Panc1 (cell line): ENCODE measurements at regions not wholly inside any gene's neighbourhood (a gene's known extent, or its start where the extent isn't known, plus 50 kb on each side); places are given as distances from the start of the nearest gene placed in this dataset.

Experiments
- ATAC-seq: fragments of 200-7000 bp; cut with Tn5 transposase; 2 replicates; pipeline ENCODE4 v1.9.1; 2020; ENCODE audit warnings: mild to moderate bottlenecking, moderate library complexity
- BruUV-seq: library from RNA; stranded (reverse); fragments of 400-500 nt; replicated peaks from 2 replicates; lab custom pipeline; 2021; lab: Mats Ljungman, UMichigan
- CTCF ChIA-PET: fragments of 300-600 bp; sonication (Branson Sonifier 250); formaldehyde crosslinking; loops from one replicate; lab custom pipeline; 2022; ENCODE audit warnings: antibody characterized with exemption; lab: Charles Lee
- POLR2A ChIA-PET: fragments of 300-600 bp; sonication (Branson Sonifier 250); formaldehyde crosslinking; loops from one replicate; lab custom pipeline; 2022; ENCODE audit warnings: antibody characterized with exemption; lab: Charles Lee
- DNase-seq: peaks from one replicate; pipeline ENCODE4 v3.0.0-alpha.2; 2010; ENCODE audit warnings: low read depth, low spot score
- H3K27ac ChIP-seq: 2 replicates; pipeline ENCODE4 v1.5.1; 2011; ENCODE audit warnings: mild to moderate bottlenecking, low read length, inconsistent platforms
- H3K27me3 ChIP-seq: fragments of 200-500 bp; sonication (Bioruptor generic); 2 replicates; pipeline ENCODE4 v1.6.0; 2014; ENCODE audit warnings: low read length, inconsistent platforms; ENCODE audit not compliant: control insufficient read depth, insufficient read depth
- H3K36me3 ChIP-seq: fragments of 200-500 bp; sonication (Bioruptor generic); 2 replicates; pipeline ENCODE4 v1.5.1; 2014; ENCODE audit warnings: inconsistent platforms, mild to moderate bottlenecking, low read length, moderate library complexity; ENCODE audit not compliant: control insufficient read depth, insufficient read depth
- H3K4me1 ChIP-seq: 2 replicates; pipeline ENCODE4 v1.5.1; 2011; ENCODE audit warnings: inconsistent platforms, mild to moderate bottlenecking, low read length, moderate library complexity; ENCODE audit not compliant: control insufficient read depth, insufficient read depth
- H3K4me3 ChIP-seq, 2 experiments: 2 replicates each; pipeline ENCODE4 v1.5.1; 2011 to 2012; ENCODE audit warnings: low read depth in 2 of 2, low read length in 2 of 2, mild to moderate bottlenecking in 2 of 2, inconsistent platforms in 1 of 2, moderate library complexity in 1 of 2
- H3K9me3 ChIP-seq: fragments of 200-500 bp; sonication (Bioruptor generic); 2 replicates; pipeline ENCODE4 v1.5.1; 2014; ENCODE audit warnings: low read depth, mild to moderate bottlenecking, inconsistent platforms, low read length, moderate library complexity; ENCODE audit not compliant: control insufficient read depth, insufficient read depth
- CTCF ChIP-seq: fragments of 450-650 bp; IDR thresholded peaks from 2 replicates; pipeline ENCODE4 v1.5.1; 2017; ENCODE audit warnings: mild to moderate bottlenecking
- POLR2AphosphoS5 ChIP-seq: IDR thresholded peaks from 2 replicates; pipeline ENCODE4 v1.6.1; 2012; ENCODE audit warnings: mild to moderate bottlenecking, low read depth, low read length, moderate library complexity
- REST ChIP-seq, 2 experiments: IDR thresholded peaks; 2 replicates each; pipeline ENCODE4 v1.6.1; 2011 to 2012; ENCODE audit warnings: low read depth in 2 of 2, control low read depth in 1 of 2, low read length in 1 of 2, mild to moderate bottlenecking in 1 of 2, moderate library complexity in 1 of 2; ENCODE audit not compliant: insufficient read depth in 1 of 2
- SIN3A ChIP-seq: IDR thresholded peaks from 2 replicates; pipeline ENCODE4 v1.6.1; 2012; ENCODE audit warnings: low read depth, mild to moderate bottlenecking, low read length, moderate library complexity, borderline replicate concordance; ENCODE audit not compliant: insufficient read depth
- TCF7L2 ChIP-seq: IDR thresholded peaks from 2 replicates; pipeline ENCODE4 v1.6.1; 2011; ENCODE audit warnings: mild to moderate bottlenecking, low read depth, low read length, inconsistent platforms
- in situ Hi-C: cut with HindIII; loops from 2 replicates; pipeline ENCODE4 v1.10.0; 2016; ENCODE audit warnings: low sequenced_read_pairs, low pct_unique_long_range_greater_than_20kb
- intact Hi-C: fragments of 100-400 bp; cut with micrococcal nuclease; formaldehyde crosslinking; loops from one replicate; pipeline ENCODE4 v1.10.0; 2022; ENCODE audit not compliant: unreplicated experiment

DNA sequence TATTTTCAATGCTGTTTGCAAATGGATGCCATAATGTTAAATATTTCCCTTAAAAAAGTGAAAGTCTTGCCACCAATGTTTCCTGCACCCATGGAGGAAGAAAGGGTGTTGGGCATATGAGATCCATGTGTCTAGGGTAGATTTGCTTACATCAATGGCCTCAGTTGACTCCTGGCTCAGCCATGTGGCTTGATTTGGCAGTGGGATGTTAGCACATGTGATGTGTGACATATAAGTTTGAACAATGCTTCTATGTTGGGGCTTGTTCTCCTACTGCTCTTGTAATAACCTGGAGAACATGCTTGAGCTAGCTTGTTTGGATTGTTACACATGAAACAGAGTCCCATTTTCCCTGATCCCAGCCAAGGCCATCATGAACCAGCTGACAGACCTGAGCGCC lies 187.6 kb downstream of the SCP2D1 start:
- no peak for ATAC-seq
- DNase-seq: no peak
- TF ChIP-seq CTCF (no peak), REST (IDR thresholded peaks at IDR 0.05; ENCODE audit: insufficient read depth in 1 of 2, low read depth in 2 of 2, low read length in 1 of 2) (no peak), TCF7L2 (no peak), SIN3A (no peak), POLR2AphosphoS5 (no peak)

DNA sequence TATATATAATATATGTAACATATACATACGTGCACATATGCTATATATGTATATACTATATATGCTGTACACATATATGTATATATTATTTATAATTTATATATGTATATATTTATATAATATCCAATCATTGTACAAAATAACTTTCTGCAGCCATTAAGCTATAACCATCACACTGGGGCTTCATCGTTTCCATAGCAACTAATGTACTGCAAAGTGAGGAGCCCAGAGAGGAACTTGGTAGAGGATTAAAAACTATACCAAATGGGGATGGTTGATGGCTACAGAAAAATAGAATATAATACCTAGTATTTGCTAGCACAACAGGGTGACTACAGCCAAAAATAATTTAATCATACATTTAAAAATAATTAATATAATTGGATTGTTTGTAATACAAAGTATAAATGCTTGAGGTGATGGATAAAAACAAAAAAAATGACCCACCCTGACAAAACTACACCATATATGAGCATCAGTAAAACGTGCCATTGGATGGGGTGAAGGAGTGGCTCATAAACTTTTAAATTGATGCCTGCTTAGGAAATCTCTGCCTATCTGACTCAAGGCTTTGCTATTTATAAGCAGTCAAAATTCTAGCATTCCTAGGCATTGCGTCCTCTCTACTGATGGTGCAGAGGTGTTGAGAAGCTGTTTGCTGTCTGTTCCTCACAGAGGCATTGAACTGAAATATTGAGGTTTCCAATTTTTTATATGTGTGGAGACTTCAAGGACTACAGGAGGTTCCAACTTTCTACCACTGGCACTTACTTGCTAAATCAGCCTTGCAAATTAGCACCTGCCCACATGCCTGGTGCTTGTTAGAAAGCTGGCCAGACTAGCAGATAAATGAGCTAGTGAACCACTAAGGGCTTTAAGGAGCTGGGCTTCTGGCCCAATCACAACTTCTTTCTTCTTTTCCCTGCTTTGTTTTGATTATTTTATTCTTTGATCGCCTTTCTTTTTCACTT lies 190.1 kb downstream of the SCP2D1 start:
- no TSS peak for BruUV-seq
- no peaks in the 10 kb centered on the region for H3K36me3 ChIP-seq
- H3K27ac ChIP-seq: no peak overlapping the region
- peaks cover 2% of the 10 kb centered on the region; the same call in 1 of the 2 replicates for H3K27me3 ChIP-seq
- in situ Hi-C loops: no loop called here
- ATAC-seq: no peak
- TF ChIP-seq REST (IDR thresholded peaks at IDR 0.05; ENCODE audit: insufficient read depth in 1 of 2, low read depth in 2 of 2, low read length in 1 of 2): no peak
- no peak for TF ChIP-seq TCF7L2
- DNase-seq: no peak
- H3K4me3 ChIP-seq: no peak overlapping the region
- H3K9me3 ChIP-seq: no peaks in the 10 kb centered on the region
- H3K4me1 ChIP-seq: no peaks in the 10 kb centered on the region
- ChIA-PET POLR2A (no interaction called here), CTCF (no interaction called here)
- intact Hi-C loops: no loop called here

More for the DNA sequence above, 187.6 kb downstream of the SCP2D1 start:
- H3K27me3 ChIP-seq: peaks cover 2% of the 10 kb centered on the region; the same call in 1 of the 2 replicates
- no peaks in the 10 kb centered on the region for H3K4me1 ChIP-seq
- intact Hi-C loops (no loop called here), in situ Hi-C loops (no loop called here)
- no TSS peak for BruUV-seq
- H3K4me3 ChIP-seq: no peak overlapping the region
- ChIA-PET POLR2A (no interaction called here), CTCF (no interaction called here)
- H3K9me3 ChIP-seq: no peaks in the 10 kb centered on the region
- no peak overlapping the region for H3K27ac ChIP-seq
- no peaks in the 10 kb centered on the region for H3K36me3 ChIP-seq
